ENCODE measurements at regions not wholly inside any gene's neighbourhood (a gene's known extent, or its start where the extent isn't known, plus 50 kb on each side); places are given as distances from the start of the nearest gene placed in this dataset.

DNA sequence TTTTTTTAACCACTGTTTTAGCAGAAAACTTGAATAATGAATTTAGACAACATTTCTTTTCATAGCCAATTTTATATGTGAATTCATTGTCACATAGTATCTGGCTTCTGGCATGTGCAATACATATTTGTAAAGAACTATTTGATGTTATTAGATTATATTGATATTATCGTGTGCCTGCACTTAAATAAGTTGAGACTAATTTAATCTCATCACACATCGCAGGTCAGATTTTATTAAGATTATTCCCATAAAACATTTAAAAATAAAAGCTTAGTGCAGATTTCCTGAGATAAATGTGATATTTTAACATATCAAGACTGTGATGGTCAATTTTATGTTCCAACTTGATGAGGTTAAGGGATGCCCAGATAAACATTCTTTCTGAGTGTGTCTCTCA, 1565.3 kb upstream of the LRRTM3 start:
- Histone ChIP-seq H3K27ac (ENCODE audit: low read depth, low read length) (no peak overlapping the region), H3K4me2 (ENCODE audit: low read depth, low read length, poor library complexity, severe bottlenecking) (no peak overlapping the region), H3F3A (ENCODE audit: insufficient read depth) (no peaks in the 10 kb centered on the region), H3K9ac (ENCODE audit: low read length) (no peak overlapping the region), H3K36me3 (ENCODE audit: low read length) (no peaks in the 10 kb centered on the region), H3K9me3 (ENCODE audit: insufficient read depth, low read length) (no peaks in the 10 kb centered on the region), H2AFZ (ENCODE audit: low read depth, low read length, severe bottlenecking) (no peak overlapping the region), H3K27me3 (ENCODE audit: low read length) (no peaks in the 10 kb centered on the region), H4K20me1 (ENCODE audit: low read depth, low read length) (no peaks in the 10 kb centered on the region), H3K79me2 (ENCODE audit: insufficient read depth, low read length) (no peaks in the 10 kb centered on the region), H3K9me2 (replicated peaks; ENCODE audit: insufficient read depth, low read length) (no peaks in the 10 kb centered on the region), H3K4me3 (ENCODE audit: insufficient read depth, low read length, poor library complexity, severe bottlenecking) (no peak overlapping the region)
- TF ChIP-seq EZH2phosphoT487 (conservative IDR thresholded peaks at IDR 0.05; ENCODE audit: low read length), result no peak
- TF ChIP-seq, protein P1, sequence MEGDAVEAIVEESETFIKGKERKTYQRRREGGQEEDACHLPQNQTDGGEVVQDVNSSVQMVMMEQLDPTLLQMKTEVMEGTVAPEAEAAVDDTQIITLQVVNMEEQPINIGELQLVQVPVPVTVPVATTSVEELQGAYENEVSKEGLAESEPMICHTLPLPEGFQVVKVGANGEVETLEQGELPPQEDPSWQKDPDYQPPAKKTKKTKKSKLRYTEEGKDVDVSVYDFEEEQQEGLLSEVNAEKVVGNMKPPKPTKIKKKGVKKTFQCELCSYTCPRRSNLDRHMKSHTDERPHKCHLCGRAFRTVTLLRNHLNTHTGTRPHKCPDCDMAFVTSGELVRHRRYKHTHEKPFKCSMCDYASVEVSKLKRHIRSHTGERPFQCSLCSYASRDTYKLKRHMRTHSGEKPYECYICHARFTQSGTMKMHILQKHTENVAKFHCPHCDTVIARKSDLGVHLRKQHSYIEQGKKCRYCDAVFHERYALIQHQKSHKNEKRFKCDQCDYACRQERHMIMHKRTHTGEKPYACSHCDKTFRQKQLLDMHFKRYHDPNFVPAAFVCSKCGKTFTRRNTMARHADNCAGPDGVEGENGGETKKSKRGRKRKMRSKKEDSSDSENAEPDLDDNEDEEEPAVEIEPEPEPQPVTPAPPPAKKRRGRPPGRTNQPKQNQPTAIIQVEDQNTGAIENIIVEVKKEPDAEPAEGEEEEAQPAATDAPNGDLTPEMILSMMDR (IDR thresholded peaks at IDR 0.05; ENCODE audit: insufficient read depth, low read length, poor library complexity, severe bottlenecking), result no peak

DNA sequence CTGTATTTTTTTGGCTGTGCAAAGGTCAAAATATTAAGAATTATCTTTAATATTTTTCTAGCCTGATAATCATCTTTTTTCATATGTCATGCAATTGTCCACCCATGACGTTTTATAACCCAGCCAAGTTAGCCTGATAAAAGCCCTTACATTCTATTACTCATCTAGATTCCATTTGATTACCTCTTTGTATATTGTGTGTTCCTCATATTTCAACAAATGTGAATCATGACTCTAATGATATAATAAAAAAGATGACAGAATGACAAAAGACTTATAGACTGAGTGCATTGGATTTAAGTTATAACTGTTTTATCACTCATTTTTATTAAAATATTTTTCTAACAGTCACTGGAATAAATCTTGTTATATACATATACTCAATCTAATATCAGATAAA, 1560.0 kb upstream of the LRRTM3 start:
- H3K4me3 ChIP-seq (ENCODE audit: insufficient read depth, low read length, poor library complexity, severe bottlenecking), result no peak overlapping the region
- no peak overlapping the region for H3K4me2 ChIP-seq (ENCODE audit: low read depth, low read length, poor library complexity, severe bottlenecking)
- H3K9me2 ChIP-seq (replicated peaks; ENCODE audit: insufficient read depth, low read length), result no peaks in the 10 kb centered on the region
- no peak overlapping the region for H3K9ac ChIP-seq (ENCODE audit: low read length)
- H2AFZ ChIP-seq (ENCODE audit: low read depth, low read length, severe bottlenecking), result no peak overlapping the region
- H3K27me3 ChIP-seq (ENCODE audit: low read length), result no peaks in the 10 kb centered on the region
- no peaks in the 10 kb centered on the region for H3K79me2 ChIP-seq (ENCODE audit: insufficient read depth, low read length)
- no peaks in the 10 kb centered on the region for H4K20me1 ChIP-seq (ENCODE audit: low read depth, low read length)
- H3K9me3 ChIP-seq (ENCODE audit: insufficient read depth, low read length), result no peaks in the 10 kb centered on the region
- H3K36me3 ChIP-seq (ENCODE audit: low read length), result no peaks in the 10 kb centered on the region
- no peak overlapping the region for H3K27ac ChIP-seq (ENCODE audit: low read depth, low read length)
- no peaks in the 10 kb centered on the region for H3F3A ChIP-seq (ENCODE audit: insufficient read depth)
- TF ChIP-seq, protein P1 (IDR thresholded peaks at IDR 0.05; ENCODE audit: insufficient read depth, low read length, poor library complexity, severe bottlenecking), result no peak
- TF ChIP-seq EZH2phosphoT487 (conservative IDR thresholded peaks at IDR 0.05; ENCODE audit: low read length), result no peak

DNA sequence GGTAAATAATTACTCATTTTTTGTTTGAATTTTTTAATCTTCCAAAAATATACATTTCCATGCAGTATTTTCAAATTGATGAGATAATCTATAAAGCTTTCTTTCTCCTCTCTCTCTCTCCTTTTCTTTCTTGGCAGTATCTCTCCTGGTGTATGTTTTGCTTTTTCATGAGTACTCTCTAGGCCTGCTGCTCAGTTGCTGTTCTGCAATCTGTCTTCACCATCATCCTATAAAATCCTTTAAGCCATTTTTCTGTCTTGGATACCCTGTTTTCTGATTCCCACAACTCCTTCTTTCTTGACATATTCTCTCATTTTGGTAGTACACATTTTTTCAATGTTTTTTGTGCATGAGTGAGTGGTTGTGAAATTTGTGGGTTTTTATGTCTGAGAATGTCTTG, 1558.1 kb upstream of the LRRTM3 start:
- Histone ChIP-seq H4K20me1 (ENCODE audit: low read depth, low read length) (no peaks in the 10 kb centered on the region), H3K9me2 (replicated peaks; ENCODE audit: insufficient read depth, low read length) (no peaks in the 10 kb centered on the region), H3K4me3 (ENCODE audit: insufficient read depth, low read length, poor library complexity, severe bottlenecking) (no peak overlapping the region), H3K9me3 (ENCODE audit: insufficient read depth, low read length) (no peaks in the 10 kb centered on the region), H3F3A (ENCODE audit: insufficient read depth) (no peaks in the 10 kb centered on the region), H3K79me2 (ENCODE audit: insufficient read depth, low read length) (no peaks in the 10 kb centered on the region), H3K27me3 (ENCODE audit: low read length) (no peaks in the 10 kb centered on the region), H3K27ac (ENCODE audit: low read depth, low read length) (no peak overlapping the region), H3K36me3 (ENCODE audit: low read length) (no peaks in the 10 kb centered on the region), H2AFZ (ENCODE audit: low read depth, low read length, severe bottlenecking) (no peak overlapping the region), H3K9ac (ENCODE audit: low read length) (no peak overlapping the region), H3K4me2 (ENCODE audit: low read depth, low read length, poor library complexity, severe bottlenecking) (no peak overlapping the region)
- TF ChIP-seq EZH2phosphoT487 (conservative IDR thresholded peaks at IDR 0.05; ENCODE audit: low read length), result no peak
- TF ChIP-seq, protein P1 (IDR thresholded peaks at IDR 0.05; ENCODE audit: insufficient read depth, low read length, poor library complexity, severe bottlenecking), result no peak
